ENCODE measurements at regions not wholly inside any gene's neighbourhood (a gene's known extent, or its start where the extent isn't known, plus 50 kb on each side); places are given as distances from the start of the nearest gene placed in this dataset.

DNA sequence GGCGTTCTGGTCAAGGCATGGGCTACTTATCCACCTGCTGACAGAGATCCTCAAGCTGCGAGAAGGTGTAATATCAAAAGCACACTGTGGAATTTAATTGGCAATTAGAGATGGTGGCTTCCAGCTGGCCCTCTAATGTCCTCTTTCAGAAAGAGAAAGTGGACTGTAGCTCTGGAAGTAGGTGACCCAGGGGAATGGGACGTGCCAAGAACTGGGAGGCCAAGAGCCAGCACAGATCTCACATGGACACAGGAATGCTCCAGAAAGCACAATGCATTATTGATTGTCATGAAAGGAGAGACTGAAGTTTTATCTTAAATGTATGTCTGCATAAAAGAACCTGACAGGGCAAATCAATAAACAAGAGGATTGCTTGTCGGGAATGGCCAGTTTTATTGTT lies 198.6 kb upstream of the CDH4 start:
- Histone ChIP-seq H3K9ac (ENCODE audit: low read length) (no peak overlapping the region), H3K27me3 (replicated peaks; ENCODE audit: insufficient read depth, low read length) (peaks cover 34% of the 10 kb centered on the region), H3K4me3 (ENCODE audit: low read length) (no peak overlapping the region), H3K4me2 (ENCODE audit: low read depth, low read length) (no peak overlapping the region), H3K36me3 (replicated peaks; ENCODE audit: insufficient read depth, low read length) (no peaks in the 10 kb centered on the region), H3K9me3 (replicated peaks; ENCODE audit: insufficient read depth, low read length) (no peaks in the 10 kb centered on the region), H3K79me2 (ENCODE audit: low read length) (no peaks in the 10 kb centered on the region), H3K27ac (ENCODE audit: low read length) (no peak overlapping the region), H2AFZ (ENCODE audit: low read length) (no peak overlapping the region), H4K20me1 (ENCODE audit: insufficient read depth, low read length) (no peaks in the 10 kb centered on the region), H3K9me2 (replicated peaks; ENCODE audit: insufficient read depth, low read length) (no peaks in the 10 kb centered on the region), H3K4me1 (ENCODE audit: low read length) (no peaks in the 10 kb centered on the region), H3F3A (ENCODE audit: insufficient read depth, low read length) (no peaks in the 10 kb centered on the region)
- DNase-seq = no peak
- TF ChIP-seq EZH2phosphoT487 (IDR thresholded peaks at IDR 0.05; ENCODE audit: low read length) (no peak), EZH2 (optimal IDR thresholded peaks at IDR 0.05; ENCODE audit: low read depth, low read length) (no peak)
- TF ChIP-seq, protein P1, sequence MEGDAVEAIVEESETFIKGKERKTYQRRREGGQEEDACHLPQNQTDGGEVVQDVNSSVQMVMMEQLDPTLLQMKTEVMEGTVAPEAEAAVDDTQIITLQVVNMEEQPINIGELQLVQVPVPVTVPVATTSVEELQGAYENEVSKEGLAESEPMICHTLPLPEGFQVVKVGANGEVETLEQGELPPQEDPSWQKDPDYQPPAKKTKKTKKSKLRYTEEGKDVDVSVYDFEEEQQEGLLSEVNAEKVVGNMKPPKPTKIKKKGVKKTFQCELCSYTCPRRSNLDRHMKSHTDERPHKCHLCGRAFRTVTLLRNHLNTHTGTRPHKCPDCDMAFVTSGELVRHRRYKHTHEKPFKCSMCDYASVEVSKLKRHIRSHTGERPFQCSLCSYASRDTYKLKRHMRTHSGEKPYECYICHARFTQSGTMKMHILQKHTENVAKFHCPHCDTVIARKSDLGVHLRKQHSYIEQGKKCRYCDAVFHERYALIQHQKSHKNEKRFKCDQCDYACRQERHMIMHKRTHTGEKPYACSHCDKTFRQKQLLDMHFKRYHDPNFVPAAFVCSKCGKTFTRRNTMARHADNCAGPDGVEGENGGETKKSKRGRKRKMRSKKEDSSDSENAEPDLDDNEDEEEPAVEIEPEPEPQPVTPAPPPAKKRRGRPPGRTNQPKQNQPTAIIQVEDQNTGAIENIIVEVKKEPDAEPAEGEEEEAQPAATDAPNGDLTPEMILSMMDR (IDR thresholded peaks at IDR 0.05; ENCODE audit: low read length) = no peak

- DNase-seq = no peak
- Histone ChIP-seq H3K79me2 (ENCODE audit: low read length) (no peaks in the 10 kb centered on the region), H3K4me3 (ENCODE audit: low read length) (no peak overlapping the region), H4K20me1 (ENCODE audit: insufficient read depth, low read length) (no peaks in the 10 kb centered on the region), H3K9me2 (replicated peaks; ENCODE audit: insufficient read depth, low read length) (no peaks in the 10 kb centered on the region), H3K4me1 (ENCODE audit: low read length) (no peaks in the 10 kb centered on the region), H3F3A (ENCODE audit: insufficient read depth, low read length) (no peaks in the 10 kb centered on the region), H3K36me3 (replicated peaks; ENCODE audit: insufficient read depth, low read length) (no peaks in the 10 kb centered on the region), H3K9ac (ENCODE audit: low read length) (no peak overlapping the region), H3K27me3 (replicated peaks; ENCODE audit: insufficient read depth, low read length) (peaks cover 34% of the 10 kb centered on the region), H3K27ac (ENCODE audit: low read length) (no peak overlapping the region), H2AFZ (ENCODE audit: low read length) (no peak overlapping the region), H3K4me2 (ENCODE audit: low read depth, low read length) (no peak overlapping the region), H3K9me3 (replicated peaks; ENCODE audit: insufficient read depth, low read length) (no peaks in the 10 kb centered on the region)
- TF ChIP-seq, protein P1 (IDR thresholded peaks at IDR 0.05; ENCODE audit: low read length) = no peak
- no peak for TF ChIP-seq EZH2phosphoT487 (IDR thresholded peaks at IDR 0.05; ENCODE audit: low read length)
- no peak for TF ChIP-seq EZH2 (optimal IDR thresholded peaks at IDR 0.05; ENCODE audit: low read depth, low read length)
These were observed 198.2 kb upstream of the CDH4 start for GRCh38 chr20:61053889-61054288.

DNA sequence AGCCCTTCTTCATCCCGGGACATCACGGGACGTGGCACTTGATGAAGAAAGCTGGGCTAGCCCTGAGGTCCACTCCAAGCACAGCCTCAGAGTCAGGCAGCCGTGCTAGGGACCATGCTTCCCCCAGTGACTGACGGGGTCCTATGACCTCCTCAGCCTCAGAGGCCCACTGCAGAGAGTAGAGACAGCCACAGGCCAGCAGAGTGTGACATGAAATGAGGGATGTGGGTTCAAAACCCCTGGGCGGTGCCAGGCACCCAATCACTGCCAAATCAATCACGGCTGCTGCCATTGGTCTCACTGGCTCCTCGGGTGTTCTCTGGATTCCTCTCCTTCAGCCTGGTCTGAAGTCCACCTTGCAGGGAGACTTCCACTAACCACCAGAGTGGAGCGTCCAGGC lies 197.7 kb upstream of the CDH4 start:
- Histone ChIP-seq H3K79me2 (ENCODE audit: low read length) (no peaks in the 10 kb centered on the region), H3K4me2 (ENCODE audit: low read depth, low read length) (no peak overlapping the region), H3F3A (ENCODE audit: insufficient read depth, low read length) (no peaks in the 10 kb centered on the region), H3K27ac (ENCODE audit: low read length) (no peak overlapping the region), H3K27me3 (replicated peaks; ENCODE audit: insufficient read depth, low read length) (peaks cover 36% of the 10 kb centered on the region), H3K9me2 (replicated peaks; ENCODE audit: insufficient read depth, low read length) (no peaks in the 10 kb centered on the region), H2AFZ (ENCODE audit: low read length) (no peak overlapping the region), H3K4me1 (ENCODE audit: low read length) (no peaks in the 10 kb centered on the region), H4K20me1 (ENCODE audit: insufficient read depth, low read length) (no peaks in the 10 kb centered on the region), H3K9ac (ENCODE audit: low read length) (no peak overlapping the region), H3K4me3 (ENCODE audit: low read length) (no peak overlapping the region), H3K36me3 (replicated peaks; ENCODE audit: insufficient read depth, low read length) (no peaks in the 10 kb centered on the region), H3K9me3 (replicated peaks; ENCODE audit: insufficient read depth, low read length) (no peaks in the 10 kb centered on the region)
- no peak for DNase-seq
- no peak for TF ChIP-seq EZH2 (optimal IDR thresholded peaks at IDR 0.05; ENCODE audit: low read depth, low read length)
- TF ChIP-seq EZH2phosphoT487 (IDR thresholded peaks at IDR 0.05; ENCODE audit: low read length) = no peak
- TF ChIP-seq, protein P1 (IDR thresholded peaks at IDR 0.05; ENCODE audit: low read length) = no peak
